Stimulated activated CD8-positive, alpha-beta memory T cell treated with anti-CD3 and anti-CD28 coated beads, Interleukin-7, amount 100 ng/mL, for 1 hour (primary cell): ENCODE measurements at regions not wholly inside any gene's neighbourhood (a gene's known extent, or its start where the extent isn't known, plus 50 kb on each side); places are given as distances from the start of the nearest gene placed in this dataset.

ENCODE experiments used
- DNase-seq, 2 donors: peaks; one replicate each; pipeline ENCODE4 v3.0.0-alpha.2; 2020; ENCODE audit warnings: low read depth in 2 of 2

DNA sequence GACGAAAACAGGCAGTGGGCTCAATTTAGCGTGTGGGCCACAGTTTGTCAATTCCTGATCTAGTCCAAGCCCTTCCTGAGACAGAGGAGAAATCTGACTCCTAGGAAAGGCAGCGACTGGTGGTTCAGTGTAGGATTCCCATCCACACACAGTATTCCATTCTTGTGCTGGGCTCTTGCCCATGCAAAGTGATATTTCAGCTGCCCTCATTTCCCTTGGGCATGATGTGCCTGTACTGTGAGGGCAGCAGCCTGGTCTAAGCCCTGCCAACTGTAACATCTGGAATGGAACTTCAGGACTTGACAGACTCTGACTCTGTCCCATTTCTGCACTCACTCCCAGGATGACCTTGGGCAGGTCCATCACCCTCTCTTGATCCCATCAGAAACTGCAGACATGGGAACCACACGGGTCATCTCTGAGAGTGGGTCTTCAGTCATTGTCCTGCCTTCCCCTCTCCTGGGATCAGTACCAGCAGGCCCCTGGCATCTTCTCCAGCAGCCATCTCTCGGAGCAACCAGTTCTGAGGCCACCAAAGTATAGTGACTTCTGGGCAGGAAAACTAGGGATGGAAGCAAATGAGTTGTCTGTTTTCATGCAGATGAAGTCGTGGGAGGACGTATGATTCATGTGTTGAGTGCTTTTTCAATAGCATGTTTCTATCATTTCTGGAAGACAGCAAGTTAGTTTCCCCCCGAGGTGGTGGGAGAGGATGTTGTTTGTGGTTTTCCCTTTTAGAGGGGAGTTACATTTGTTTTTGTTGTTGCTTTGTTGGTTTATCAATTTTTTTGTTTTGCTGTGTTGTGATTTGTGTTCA lies 54.2 kb upstream of the BCL2L14 start:
- no peak for DNase-seq

DNA sequence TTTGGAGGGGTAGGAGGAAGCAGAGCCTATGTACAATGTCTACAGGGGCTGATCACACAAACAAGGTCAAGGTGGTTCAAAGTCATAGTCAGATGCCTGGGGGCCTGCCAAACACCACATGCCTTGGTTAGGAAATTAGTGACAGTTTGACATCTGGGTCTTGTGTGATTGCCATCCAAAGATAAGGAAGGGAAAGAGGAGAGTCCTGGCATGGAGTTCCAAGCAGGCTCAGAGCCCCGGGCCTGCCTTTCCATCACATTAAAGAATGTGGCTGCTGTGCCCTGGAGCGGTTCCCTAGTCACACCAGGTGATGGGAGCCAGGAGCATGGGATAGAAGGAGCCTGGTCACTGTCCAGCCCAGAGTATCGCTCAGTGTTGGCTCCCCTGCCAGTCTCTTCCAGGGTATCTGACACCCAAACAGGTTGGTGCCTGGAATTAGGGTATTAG lies 53.6 kb upstream of the BCL2L14 start:
- DNase-seq, result no peak

DNA sequence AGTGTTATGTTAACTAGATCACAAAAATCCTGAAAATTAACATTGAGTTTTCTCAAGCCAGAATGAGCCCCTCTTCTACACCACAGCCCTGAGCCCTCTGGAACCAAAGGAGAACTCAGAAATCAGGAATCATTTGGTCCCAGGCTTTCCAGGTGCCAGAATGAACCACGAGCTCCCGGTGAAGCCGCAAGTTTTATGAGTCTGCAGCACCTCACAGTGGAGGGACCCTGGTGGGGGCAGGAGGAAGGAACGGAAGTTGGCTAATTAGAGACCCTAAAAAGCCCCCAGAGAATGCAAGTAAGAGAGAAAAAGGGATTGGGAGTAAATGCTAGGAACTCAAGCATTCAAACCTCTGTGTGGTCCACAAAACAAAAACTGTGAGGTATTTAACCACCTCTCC lies 52.9 kb upstream of the BCL2L14 start:
- DNase-seq, result no peak

DNA sequence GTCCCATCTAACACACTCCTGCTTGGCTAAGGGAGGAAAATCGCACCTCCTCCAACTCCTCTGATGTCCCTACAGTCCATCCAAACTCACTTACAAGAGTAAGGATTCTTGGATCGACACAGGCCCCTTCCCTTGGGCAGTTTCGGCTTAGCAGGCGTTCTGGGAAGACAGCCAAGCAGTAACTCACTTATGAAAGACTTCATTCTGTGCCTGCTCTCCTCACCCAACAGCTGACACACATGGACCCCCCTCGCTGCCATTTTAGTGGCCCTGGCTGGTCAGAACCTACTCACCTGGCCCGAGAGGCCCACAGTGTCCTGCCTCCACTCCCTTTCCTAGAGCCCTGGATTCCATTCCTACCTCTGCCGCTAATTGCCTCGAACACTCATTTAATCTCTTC lies 52.3 kb upstream of the BCL2L14 start:
- no peak for DNase-seq

DNA sequence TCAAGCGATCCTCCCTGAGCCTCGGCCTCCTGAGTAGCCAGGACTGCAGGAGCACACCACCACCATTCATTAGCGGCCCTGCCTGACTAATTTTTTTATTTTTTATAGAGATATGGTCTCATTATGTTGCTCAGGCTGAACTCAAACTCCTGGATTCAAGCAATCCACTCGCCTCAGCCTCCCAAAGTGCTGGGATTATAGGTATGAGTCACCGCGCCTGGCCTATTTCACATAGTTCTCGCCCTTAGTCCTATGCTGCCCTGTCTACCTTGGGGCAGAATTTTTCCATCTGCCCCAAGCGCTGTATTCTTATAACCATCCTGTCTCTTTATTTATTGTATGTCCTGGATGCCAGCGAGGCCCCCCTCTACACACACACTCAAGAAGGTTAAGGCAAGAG lies 50.9 kb upstream of the BCL2L14 start:
- DNase-seq, result no peak

DNA sequence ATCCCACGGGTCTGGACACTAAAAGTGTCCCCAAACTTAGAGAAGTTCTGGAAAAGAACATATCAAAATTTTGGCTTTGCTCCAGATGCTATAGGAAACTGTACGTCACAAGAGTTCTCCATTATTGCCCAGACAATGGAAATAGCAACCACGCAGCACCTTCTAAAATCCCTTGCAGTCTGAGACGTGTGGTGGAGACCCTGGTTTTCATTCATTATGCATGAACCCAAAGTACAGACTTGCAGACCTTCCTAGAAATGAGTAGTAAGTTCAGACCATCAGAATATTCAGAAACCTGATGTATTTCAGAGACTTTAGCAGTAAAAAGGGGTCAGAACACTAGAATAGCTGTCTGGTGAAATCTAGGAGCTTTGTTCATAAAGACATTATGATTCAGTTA lies 50.0 kb upstream of the BCL2L14 start:
- no peak for DNase-seq
